Stimulated activated naive CD4-positive, alpha-beta T cell (primary cell): ENCODE measurements at regions not wholly inside any gene's neighbourhood (a gene's known extent, or its start where the extent isn't known, plus 50 kb on each side); places are given as distances from the start of the nearest gene placed in this dataset.

Experiments
- DNase-seq, 6 experiments: peaks; one replicate each; lab custom pipeline; 2025; lab: John Stamatoyannopoulos, UW

DNA sequence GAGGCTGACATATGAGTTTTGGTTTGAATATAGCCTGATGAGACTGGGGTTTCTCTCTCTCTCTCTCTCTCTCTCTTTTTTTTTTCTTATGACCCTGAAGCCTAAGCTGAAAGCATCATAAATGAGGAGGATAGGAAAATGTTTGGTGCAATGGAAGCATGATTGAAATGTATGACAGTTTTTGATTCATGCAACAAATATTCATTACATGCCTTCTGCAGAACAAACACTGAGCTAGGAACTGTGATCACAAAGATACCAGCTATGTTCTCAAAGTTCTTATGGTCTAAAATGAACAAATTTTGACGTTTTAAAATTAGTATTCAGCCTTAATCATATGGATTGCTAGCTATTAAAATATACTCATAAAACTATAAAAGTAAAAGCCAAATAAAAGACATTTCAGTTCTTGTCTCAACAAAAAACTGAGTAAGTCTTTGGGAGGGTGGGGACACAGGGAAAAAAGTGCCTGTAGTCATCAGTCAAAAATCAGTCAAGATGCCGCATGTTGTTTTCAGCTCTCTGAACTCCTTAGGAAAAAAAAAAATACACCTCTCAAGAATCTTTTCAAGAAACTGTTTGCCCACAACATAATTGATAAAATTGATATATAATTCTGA, 57.2 kb downstream of the NKX6-1 start:
- no peak for DNase-seq

DNA sequence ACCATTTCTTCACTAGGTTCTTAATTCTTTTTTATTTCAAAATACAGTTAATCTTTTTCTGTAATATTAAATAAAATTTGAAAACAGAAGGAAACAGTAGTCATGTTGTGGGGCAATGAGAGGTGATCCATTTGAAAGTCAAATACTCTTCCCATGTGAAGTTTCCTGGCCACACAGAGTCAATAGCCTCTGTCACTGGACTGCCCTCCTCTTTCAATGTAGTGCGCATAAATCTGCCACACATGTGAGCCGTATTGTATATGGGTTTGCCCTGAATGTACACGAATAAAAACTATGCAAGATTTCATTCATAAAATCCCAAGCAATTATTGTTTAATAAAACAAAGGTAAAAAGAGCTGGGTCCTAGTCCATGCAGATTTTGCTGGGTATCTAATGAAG, 59.1 kb downstream of the NKX6-1 start:
- no peak for DNase-seq

DNA sequence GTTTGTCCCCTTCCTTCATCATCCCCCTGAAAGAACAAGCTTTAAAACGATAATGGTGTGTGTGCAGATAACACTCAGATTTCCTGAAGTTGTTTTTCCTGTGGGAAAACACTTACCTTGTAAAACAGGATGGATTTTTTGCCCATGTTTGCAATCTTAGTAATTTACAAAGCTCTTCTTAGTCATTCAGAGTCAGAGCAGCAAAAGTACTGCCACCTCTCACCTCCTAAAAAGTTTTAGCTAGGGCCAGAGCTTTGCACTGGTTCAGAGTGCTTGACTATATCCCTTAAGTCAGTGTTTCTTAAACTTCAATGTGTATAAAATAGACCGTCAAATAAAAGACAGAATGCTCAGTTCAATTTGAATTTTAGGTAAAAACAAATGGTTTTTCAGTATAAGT, 62.3 kb downstream of the NKX6-1 start:
- DNase-seq = no peak

DNA sequence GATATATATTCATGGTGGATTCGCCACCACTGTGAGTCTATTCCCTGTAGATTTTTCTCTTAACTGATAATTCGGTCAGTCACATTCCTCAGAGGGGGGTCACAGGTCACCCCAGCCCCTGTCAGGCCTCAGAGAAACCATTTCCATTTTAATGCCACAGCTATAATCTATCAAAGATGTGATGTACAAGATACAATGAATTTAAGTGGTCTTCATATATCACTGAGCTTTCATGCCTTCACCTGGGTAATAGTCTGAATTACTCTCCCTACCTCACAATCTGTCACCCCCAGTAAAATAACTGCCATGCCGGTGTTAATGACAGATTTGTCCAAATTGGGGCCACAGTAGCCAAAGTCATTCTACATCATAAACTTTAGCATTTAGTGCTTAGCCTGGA, 64.7 kb downstream of the NKX6-1 start:
- DNase-seq = no peak

DNA sequence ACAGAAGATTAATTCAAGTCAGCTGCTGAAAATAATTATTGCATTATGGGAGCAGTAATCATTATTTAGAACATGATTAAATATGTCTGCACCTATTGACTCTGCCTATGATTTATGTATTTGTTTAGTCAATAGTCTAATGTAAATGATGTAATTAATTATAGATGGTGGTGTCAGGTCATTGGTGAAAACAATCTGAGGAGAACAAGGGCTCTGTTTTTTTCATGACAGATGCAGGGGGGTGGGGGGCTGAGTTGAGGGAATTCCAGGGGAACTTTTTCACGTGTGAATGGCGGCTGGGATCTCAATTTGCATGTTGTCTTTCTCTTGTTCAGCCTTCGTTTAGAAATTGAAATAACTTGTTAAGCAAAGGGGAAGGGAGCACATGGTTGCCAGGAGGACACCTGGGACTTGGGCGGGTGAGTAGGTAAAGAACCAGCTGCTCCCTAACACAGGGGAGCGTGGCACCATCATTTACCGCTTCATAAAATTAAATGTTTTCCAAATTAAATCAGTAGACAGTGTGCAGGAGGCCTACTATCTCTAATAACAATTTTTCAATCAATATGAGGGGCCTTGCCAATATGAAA, 65.4 kb downstream of the NKX6-1 start:
- no peak for DNase-seq

DNA sequence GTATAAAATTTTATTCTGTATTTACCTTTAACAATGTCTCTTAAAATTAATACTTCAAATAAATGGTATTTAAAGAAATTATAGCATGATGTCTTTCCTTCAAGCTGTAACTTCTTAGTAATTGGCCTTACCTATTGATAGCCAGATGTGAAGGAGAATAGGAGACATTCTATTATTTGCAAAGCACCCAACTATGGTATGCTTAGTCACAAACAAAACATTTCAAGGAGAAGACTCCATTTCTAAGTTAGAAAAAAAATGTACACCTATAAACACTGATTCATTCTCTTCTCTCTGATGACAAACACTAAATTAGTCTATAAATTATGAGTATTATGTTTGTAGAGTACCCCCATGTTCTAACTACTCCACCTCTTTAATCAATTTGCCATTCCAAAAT, 66.4 kb downstream of the NKX6-1 start:
- DNase-seq = no peak

DNA sequence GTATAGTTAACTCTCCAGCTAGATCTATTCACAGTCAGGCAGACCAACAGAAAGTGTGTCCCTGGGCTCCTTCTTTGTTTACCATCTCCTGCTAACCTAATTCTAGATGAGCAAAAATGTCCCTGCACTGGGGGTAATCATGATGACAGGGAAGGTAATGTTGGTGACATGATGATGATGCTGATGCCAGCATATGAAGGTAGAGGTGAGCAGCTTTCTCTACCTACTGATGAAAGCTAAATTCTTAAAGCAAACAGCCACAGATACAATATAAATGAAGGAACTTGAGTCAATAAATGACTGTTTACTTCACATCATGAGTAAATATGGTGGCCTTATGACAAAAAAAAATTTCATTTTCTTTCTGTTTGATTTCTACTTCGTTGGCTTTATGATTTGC, 78.5 kb downstream of the NKX6-1 start:
- no peak for DNase-seq

DNA sequence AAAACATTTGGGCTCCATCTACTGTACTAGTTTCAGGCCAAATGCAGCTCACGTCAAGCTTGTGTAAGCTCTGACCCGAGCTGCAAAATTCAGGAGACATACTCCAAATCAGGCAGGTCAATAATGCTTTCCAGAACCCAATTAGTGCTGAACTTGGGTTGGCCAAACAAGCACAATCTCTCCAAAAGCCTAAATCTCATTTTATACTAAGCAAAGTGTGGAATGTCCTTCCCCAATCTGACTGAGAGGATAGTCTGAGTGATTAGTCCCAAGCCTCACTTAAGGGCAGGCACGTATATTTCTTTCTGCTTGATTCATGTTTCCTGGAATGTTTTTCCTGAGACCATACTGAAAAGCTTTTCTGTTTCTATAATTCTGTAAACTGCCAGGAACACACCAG, 79.9 kb downstream of the NKX6-1 start:
- DNase-seq = no peak

DNA sequence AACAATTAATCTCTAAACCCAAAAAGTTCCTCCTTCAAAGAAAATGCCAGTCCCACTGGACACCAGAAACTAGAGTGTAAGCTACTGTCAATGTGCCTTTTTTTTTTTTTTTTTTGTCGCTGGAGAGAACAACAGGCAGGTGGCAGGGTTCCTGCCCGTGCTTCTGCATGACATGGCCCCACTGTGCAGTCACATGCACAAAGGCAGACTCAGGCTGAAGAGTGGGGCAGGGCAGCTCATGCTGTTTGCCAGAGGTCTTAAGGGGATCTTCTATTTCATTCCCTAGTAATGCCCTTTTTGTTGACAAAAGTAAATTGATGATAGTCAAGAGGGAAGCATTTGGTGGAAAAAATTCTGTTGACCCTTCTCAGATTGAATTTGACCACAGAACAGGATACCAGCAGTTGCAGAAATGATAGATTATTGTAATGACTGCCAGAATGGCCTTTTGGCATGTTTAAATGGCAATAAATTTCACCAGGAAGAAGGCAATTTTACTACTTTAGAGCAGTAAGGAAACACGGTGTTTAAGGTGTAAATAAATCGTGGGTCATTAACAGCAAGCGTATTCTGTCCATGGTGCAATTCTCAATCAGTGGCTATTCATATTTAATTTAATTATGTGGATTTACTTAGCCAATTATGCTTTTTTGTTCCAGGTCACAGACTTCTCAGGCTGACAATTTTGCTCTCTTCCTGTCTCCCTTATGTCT, 80.9 kb downstream of the NKX6-1 start:
- DNase-seq = no peak

DNA sequence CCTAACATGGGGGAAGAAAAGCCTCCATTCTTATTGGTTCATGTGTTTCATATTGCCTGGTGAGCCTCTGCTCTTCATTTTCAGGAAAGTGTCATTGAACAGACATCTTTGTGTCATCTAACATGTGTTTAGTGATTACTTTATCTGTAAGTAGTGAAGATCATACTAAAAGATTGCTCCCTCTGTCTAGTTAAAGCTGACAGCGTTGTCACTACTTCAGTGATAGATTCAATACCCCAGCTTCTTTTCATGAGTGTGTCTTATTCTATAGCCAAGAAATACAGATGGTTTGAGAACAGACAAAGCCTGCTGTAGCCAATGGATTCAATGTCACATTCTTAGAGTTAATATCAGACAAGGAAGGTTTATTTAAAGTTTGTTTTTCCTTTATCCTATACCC, 85.1 kb downstream of the NKX6-1 start:
- no peak for DNase-seq

DNA sequence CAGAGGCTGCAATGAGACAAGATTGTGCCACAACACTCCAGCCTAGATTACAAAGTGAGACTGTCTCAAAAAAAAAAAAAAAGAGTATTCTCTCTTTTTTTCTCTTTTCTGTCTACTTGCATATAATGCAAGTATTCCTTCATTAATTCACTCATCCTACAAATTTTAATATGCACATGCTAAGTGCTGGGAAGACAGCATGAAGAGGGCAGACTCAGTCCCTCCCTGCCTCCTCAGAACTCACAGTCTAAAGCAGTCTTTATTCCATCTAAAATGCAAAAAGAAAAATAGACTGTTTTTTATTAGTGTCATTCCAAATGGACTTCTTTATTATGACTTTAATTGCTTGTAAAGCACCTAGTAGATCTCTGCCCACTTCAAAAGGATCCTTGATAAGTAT, 85.6 kb downstream of the NKX6-1 start:
- DNase-seq = no peak

DNA sequence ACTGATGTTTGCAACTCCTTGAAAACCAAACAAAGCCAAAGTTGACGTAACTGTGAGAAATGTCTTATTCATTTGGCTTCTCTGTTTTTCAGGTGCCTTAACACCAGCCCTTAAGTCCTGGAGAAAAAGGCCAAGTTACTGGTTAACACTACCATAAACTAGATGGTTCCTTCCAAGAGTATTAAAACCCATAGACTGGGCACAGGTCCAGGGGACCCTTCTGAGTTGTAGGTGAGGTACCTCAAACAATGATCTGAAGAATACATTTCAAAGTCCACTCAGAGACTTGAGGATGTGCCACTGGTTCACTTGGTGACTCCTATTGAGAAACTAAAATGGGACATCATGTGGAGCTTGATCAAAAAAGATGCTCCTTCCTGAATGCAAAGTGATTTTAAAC, 87.0 kb downstream of the NKX6-1 start:
- DNase-seq = no peak

DNA sequence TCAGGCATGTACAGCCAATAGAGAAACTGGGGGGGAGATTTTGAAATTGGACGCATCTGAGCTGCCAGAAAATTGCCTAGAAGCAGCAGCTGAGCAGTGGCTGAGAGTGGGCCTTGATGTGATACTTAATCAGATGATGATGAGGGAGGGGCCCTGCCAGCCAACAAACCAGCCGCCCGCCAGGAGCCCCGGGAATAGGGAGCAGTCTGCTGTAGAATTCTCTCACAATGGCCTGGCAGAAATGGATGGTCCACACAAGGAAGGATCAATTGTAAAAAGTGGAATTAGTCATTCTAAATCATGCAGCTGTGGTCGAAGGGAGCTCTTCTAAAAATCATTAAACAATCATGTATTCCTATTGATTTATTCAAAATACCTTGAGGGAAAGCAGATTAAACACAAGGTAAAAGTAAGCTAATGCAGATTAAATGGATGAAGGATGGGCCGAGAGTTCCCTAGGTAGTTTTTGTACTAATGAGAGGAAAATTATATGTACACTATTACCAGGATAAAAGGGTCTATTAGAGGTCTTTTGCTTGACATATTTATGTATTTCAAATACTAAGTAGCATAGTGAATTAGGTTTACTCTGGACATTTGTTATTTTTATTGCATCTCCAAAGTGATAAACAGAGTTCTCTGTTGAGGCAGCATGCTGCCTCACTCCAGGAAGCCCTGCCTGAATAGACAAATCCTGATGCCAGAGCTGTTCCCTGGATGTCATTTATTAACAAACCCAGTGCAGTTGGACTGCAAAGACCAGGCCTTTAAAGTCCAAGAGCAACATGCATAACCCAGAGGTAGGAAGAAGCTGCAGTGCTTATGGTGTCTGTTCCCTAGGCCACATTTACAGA, 91.3 kb downstream of the NKX6-1 start:
- no peak for DNase-seq

DNA sequence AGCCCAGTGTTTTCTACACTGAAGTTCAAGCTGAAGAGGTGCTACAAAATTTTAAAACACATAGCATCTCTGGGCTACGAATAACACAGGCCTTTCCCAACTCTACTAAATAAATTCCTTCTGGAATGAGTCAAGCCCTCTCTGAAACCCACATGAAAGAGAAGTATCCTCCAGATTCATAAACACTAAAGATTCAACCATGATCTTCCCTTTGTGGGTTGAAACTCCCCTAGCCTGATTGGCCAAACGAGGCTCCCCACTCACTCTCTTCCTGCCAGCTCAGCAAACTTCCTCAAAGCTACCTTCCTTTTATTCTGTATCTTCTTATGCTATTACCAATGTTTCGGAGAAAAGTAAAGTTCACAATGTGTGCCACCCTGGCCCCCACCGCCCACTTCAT, 95.4 kb downstream of the NKX6-1 start:
- no peak for DNase-seq

DNA sequence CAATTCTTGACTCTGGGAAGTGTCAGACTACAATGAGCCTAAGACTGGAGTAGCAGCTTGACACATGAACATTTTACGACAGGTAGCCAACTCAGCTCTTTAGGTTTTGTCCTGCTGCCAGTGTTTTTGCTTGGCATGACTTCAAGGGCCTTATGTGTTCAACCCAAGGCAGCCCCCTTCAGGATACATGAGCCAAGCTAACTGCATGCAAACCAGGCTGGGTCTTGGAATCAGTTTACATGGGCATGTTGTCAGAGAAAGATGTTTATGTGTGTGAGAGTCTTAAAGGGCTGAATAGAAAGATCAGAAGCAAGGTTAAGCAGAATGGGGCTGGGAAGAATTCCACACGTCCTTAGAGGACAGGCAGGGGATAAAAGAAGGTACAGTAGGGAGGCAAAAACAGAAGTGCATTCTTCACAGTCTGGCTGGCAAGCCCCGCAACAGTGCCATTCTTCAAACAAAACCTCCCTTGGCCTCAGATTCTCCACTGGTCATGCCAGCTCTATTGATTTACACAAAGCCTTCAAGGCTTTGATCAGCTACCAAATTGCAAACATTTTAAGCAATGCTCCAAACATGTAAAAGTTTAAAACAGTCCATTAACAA, 97.3 kb downstream of the NKX6-1 start:
- DNase-seq = no peak

DNA sequence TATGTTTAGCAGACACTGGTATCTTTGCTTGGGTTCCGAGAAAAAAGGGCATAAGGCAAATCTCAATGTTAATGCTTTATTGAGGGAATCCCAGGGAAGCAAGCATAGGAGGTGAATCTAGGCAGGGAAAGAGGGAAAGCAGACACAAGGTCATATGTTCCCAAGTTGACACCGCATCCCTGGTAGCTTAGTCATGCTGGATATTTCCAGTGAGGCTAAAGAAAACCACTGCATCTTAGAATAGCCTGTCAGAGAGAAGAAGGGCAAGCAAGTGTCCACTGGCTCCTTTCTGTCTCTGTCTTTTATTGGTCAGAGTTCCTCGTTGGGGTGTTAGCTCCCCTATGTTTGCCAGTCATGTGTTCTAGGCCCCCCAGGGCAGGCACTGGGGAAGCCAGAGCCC, 104.7 kb downstream of the NKX6-1 start:
- no peak for DNase-seq

DNA sequence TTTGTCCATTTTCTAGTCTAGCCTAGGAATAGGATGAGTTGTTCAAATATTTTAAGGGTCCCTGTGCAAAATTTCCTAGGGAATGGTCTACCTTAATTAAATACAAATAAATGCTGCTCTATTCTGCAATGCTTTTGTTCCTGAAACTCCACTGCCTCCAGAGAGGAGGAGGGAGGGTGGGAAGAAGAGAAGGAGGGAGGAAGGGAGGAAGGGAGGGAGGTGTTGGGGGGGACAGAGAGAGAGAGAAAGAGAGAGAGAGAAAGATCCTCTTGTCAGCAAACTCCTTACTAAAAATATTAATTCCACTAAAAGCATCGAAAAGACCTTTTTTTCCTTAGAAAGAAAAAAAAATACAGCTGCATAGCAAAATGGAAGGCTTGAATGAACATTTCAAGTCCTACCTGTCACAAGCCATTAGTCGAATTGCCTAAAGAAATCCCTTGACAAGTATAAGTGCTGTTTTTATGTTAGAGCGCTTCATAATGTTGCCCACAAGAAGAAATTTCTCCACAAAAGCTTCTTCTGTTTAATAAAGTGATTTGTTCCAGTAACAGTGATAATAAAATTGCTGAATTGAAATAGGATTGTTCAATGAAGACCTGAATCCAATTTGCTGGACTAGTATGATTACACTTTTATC, 106.0 kb downstream of the NKX6-1 start:
- DNase-seq = no peak

DNA sequence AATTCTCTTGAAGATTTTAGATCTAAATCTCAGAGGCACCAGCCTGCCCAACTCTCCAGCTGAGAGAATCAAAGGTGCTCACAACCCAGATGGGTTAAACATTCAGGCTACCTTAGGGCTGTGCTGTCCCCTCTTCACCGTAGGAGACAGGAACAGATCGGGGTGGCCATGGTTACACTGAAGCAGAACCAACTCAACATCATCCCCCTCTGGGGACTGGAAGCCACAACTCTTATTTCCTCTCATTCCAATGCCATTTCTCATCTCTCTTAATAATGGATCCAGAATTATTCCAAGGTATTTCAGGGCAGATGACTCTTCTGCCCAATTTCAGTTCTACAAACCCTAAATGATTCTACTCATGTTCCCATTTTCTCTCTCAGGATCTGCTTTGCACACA, 109.7 kb downstream of the NKX6-1 start:
- no peak for DNase-seq

DNA sequence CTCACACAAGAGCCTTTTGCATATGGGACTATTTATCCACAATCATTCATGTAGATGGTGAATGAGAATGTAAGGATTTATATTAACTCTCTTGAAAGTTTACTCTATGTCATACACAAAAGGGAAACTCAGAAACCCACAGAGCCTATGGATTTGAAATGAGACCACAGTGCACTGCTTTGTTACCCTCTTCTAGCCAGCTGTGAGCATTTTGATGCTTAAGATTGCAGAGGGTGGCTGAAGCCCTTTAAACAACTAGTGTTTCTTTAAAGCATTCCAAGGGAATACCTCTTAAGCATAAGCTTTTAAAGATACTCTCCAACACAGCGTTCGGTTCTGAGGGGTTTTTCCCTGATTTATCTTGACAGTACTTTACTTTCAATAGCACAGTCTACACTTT, 113.9 kb downstream of the NKX6-1 start:
- DNase-seq = no peak

DNA sequence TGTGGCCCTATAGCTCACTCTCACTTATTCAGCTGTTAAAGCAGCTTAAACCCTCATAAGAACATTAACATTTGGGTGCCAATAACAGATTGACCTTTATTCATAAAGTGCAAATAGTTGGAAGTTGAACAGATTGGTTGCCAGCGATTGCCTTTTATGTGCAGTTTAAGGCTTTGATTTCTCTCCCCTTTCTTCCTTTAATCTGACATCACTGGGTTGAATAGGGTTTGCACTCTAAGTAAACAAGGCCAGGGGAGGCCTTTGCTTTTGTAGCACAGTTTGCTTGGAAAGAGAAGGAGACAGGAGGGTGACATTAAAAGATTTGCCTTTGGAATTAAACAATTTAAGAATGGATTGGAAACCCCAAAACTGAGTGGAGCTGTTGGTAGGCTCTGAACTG, 114.3 kb downstream of the NKX6-1 start:
- no peak for DNase-seq

DNA sequence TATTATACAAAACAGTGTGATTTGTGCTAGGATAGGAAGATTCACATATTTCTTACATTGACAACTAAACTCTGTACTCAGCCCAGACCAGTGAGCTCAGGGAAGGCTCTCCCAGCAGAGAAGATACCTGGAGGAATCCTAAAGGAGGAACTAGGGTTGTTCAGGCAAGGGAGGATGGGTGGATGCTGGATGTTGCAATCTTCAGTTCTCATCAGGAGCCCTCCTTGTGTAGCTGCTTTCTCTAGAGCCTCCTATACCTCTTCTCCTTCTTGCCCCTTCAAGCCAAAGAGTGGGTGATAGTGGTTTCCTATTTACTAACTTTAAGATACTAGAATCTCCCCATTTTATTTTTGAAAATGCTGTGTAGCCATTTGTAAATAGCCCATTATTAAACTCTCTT, 117.3 kb downstream of the NKX6-1 start:
- DNase-seq = no peak
